ENCODE measurements at regions not wholly inside any gene's neighbourhood (a gene's known extent, or its start where the extent isn't known, plus 50 kb on each side); places are given as distances from the start of the nearest gene placed in this dataset.

- no TSS peak for BruUV-seq (replicated peaks)
- 87% methylated on average over 1 of the region's 1 CpG for WGBS (ENCODE audit: insufficient coverage, low coverage, missing lambda C conversion rate)
- no peaks in the 10 kb centered on the region for H3K27me3 ChIP-seq (ENCODE audit: control insufficient read depth in 2 of 2, insufficient read depth in 2 of 2, low read length in 2 of 2)
- ChIA-PET POLR2A (no interaction called here), CTCF (ENCODE audit: low intra/inter-chr PET ratio) (interaction anchor here (1.3 kb wide), 1 partner anchor 40 kb away, joined by 4 read pairs; a partner anchor contains a TSS)
- H3K9ac ChIP-seq (ENCODE audit: insufficient read depth in 1 of 2, low read depth in 2 of 2, low read length in 2 of 2): no peak overlapping the region
- no peak for TF ChIP-seq ZNF589 (CRISPR knock-in tag; IDR thresholded peaks at IDR 0.05; ENCODE audit: low read depth)
- no peak for TF ChIP-seq RAD51 (IDR thresholded peaks at IDR 0.05; ENCODE audit: borderline replicate concordance, low read depth)
- no peak for TF ChIP-seq ZNF232 (CRISPR knock-in tag; IDR thresholded peaks at IDR 0.05)
- no peak for TF ChIP-seq SMAD4 (CRISPR knock-in tag; conservative IDR thresholded peaks at IDR 0.05)
- TF ChIP-seq RNF219 (CRISPR knock-in tag; IDR thresholded peaks at IDR 0.05): no peak
- TF ChIP-seq CBX1 (IDR thresholded peaks at IDR 0.05; ENCODE audit: low read depth): no peak
- FAIRE-seq (no peak), ATAC-seq (no peak), DNase-seq (ENCODE audit: extremely low read depth in 1 of 4, low spot score in 3 of 4) (no peak)
- no peaks in the 10 kb centered on the region for H3K9me3 ChIP-seq (replicated peaks; ENCODE audit: control insufficient read depth, insufficient read depth, low read depth, low read length)
- H3K27ac ChIP-seq (ENCODE audit: extremely low read depth, low read depth, low read length): no peak overlapping the region
- no peaks in the 10 kb centered on the region for H3K9me1 ChIP-seq (ENCODE audit: control insufficient read depth, insufficient read depth, low read length)
- peaks cover 27% of the 10 kb centered on the region for H3K36me3 ChIP-seq (ENCODE audit: control insufficient read depth, insufficient read depth, low read length)
- intact Hi-C loops (cut with micrococcal nuclease) (no loop called here), in situ Hi-C loops (cut with MboI) (no loop called here)
- H3K4me3 ChIP-seq: no peak overlapping the region
- peaks cover 74% of the 10 kb centered on the region for H3K79me2 ChIP-seq (ENCODE audit: control insufficient read depth, insufficient read depth, low read length)
- no peak overlapping the region for H3K4me2 ChIP-seq (ENCODE audit: insufficient read depth, low read length)
- H2AFZ ChIP-seq (ENCODE audit: low read depth, low read length): no peak overlapping the region
- 0 out of 2 replicates have a peak, but pooled peaks cover 5% of the 10 kb centered on the region for H4K20me1 ChIP-seq (replicated peaks; ENCODE audit: control insufficient read depth, insufficient read depth, low read length)
- H3K4me1 ChIP-seq (replicated peaks in 1 of 2; ENCODE audit: control insufficient read depth in 2 of 2, insufficient read depth in 2 of 2, low read length in 2 of 2): peaks cover 0 to 3% of the 10 kb centered on the region in 2 experiments; a peak in 3 of 5 replicates
Measured at GRCh38 chr18:46214435-46214834, 110.2 kb downstream of the HAUS1 start.
